PFSK-1 (cell line): ENCODE measurements at regions not wholly inside any gene's neighbourhood (a gene's known extent, or its start where the extent isn't known, plus 50 kb on each side); places are given as distances from the start of the nearest gene placed in this dataset.

ENCODE experiments used
- FOXP2 ChIP-seq: optimal IDR thresholded peaks from 2 replicates; pipeline ENCODE3; 2011; ENCODE audit warnings: borderline replicate concordance, control low read depth, inconsistent platforms; ENCODE audit not compliant: insufficient read depth; ENCODE audit errors: extremely low read length, extremely low read depth
- POLR2AphosphoS5 ChIP-seq: IDR thresholded peaks from 2 replicates; pipeline ENCODE4 v1.6.1; 2012; ENCODE audit warnings: low read depth, mild to moderate bottlenecking, control low read depth, low read length, moderate library complexity
- REST ChIP-seq, 2 experiments: IDR thresholded peaks; 2 replicates each; pipeline versions ENCODE4 v1.6.1 to v1.8.0; 2011 to 2012; ENCODE audit warnings: low read depth in 2 of 2, low read length in 2 of 2, control low read depth in 1 of 2, inconsistent platforms in 1 of 2, mild to moderate bottlenecking in 1 of 2, moderate library complexity in 1 of 2; ENCODE audit not compliant: insufficient read depth in 1 of 2
- SIN3A ChIP-seq: IDR thresholded peaks from 2 replicates; pipeline ENCODE4 v1.6.1; 2012; ENCODE audit warnings: mild to moderate bottlenecking, low read length, moderate library complexity, borderline replicate concordance; ENCODE audit not compliant: insufficient read depth
- TAF1 ChIP-seq: IDR thresholded peaks from 2 replicates; pipeline ENCODE4 v1.6.1; 2012; ENCODE audit warnings: low read length, control low read depth, borderline replicate concordance; ENCODE audit not compliant: insufficient read depth

GRCh38 chr22:49499433-49500075, 328.1 kb downstream of the BRD1 start:
- TF ChIP-seq POLR2AphosphoS5 (no peak), TAF1 (no peak), REST (IDR thresholded peaks at IDR 0.05; ENCODE audit: insufficient read depth in 1 of 2, low read depth in 2 of 2, low read length in 2 of 2) (no peak), SIN3A (no peak), FOXP2 (no peak)
